PC-3 (cell line): ENCODE measurements at regions not wholly inside any gene's neighbourhood (a gene's known extent, or its start where the extent isn't known, plus 50 kb on each side); places are given as distances from the start of the nearest gene placed in this dataset.

Experiments used
- CTCF ChIP-seq: fragments of 300-600 bp; sonication (generic); conservative IDR thresholded peaks from 2 replicates; pipeline ENCODE4 v1.5.1; 2017; ENCODE audit warnings: antibody characterized with exemption, low read depth, mild to moderate bottlenecking, low read length
- EZH2 ChIP-seq: fragments of 300-600 bp; sonication (generic); IDR thresholded peaks from one replicate; pipeline ENCODE4 v1.6.1; 2017; ENCODE audit warnings: antibody characterized with exemption, mild to moderate bottlenecking, low read length; ENCODE audit not compliant: unreplicated experiment

GRCh38 chr3:153437666-153438065 lies 275.6 kb downstream of the RAP2B start:
- TF ChIP-seq CTCF (no peak), EZH2 (no peak)
